IPS-NIHi7 (cell line): ENCODE measurements at regions not wholly inside any gene's neighbourhood (a gene's known extent, or its start where the extent isn't known, plus 50 kb on each side); places are given as distances from the start of the nearest gene placed in this dataset.
"Not testable (repeated sequence)": the region's sequence is repeated elsewhere in the genome, so short reads cannot be mapped to it uniquely, and the experiment has no call there.

Experiments used
- DNase-seq: peaks from one replicate; pipeline ENCODE4 v3.0.0; 2012; ENCODE audit warnings: mixed read lengths; ENCODE audit errors: extremely low spot score

DNA sequence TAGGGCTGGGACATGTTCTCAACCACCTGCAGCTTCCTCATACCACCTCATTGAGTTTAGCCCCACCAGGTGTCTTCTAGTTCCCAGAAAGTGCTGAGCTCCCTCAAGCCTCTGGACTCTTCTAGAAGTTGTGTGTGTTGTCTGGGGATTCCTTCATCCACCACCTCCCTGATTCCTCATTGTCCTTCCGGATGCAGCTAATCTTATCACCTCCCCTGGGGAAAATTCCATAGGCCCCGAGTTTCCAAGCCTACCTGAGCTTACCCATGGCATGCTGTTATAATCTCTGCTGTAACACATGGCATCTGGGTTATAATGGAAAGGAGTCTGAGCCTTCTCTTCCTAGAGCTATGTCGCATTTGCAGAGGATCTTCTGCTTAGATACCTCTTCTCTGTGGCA lies 243.5 kb upstream of the SDK2 start:
- DNase-seq, result no peak

DNA sequence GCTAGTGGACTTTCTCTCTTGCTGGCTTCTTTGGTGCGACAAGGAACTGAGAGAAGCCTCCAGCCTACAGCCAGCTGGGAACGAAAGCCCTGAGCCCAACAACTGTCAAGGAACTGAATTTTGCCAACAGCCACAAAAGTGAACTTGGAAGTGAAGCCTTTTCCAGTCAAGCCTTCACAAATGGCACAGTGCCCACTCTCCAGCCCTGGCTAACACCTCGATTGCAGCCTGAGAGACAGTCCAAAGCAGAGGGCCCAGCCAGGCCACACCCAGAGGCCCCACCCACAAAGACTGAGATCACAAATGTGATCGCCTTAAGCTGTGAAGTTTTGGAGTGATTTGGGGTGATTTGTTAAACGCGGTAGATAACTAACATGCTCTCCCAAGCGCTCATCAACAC lies 244.6 kb upstream of the SDK2 start:
- DNase-seq, result no peak

DNA sequence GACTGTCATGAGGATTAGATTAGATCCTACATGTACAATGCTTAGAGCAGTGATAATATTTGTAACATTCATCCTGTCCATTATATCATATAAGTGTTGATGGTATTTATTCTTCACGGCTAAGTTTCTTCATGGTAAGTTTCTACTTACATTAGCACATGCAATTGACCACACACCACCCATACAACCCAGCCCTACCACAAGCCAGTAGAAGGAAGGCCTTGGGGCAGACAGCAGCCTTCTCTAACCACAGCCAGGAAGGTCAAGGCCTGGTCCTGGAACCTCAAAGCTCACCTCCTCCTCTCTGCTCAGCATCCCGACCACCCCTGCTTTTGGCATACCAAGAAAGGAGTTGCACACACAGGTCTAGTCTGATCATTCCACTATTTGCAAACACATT lies 245.2 kb upstream of the SDK2 start:
- no peak for DNase-seq

DNA sequence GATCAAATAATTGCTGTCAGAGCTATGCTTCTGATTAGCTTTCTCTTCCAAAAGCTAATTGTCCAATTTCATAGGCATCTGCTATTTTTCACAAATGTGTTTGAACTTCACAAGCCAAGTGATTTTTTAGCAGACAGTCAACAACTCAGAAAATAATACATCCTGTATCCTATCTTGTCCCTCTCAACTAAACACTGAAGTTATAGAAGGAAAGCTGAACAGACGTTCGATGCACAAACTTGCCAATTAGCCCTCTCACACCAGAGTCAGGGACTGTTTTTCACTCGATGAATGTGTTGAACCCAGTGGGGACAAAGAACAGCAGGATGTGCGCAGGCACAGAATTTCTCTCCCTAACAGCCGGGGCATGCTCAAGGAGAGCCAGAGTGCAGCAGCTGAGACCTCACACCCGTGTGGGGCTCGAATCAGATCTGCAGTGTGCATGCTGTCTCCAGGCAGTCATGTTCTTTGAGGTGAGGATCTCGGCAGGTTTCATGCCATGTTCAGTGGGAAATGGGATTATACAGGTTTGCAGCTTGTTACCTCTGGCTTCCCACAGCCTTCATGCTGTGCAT lies 246.7 kb upstream of the SDK2 start:
- no peak for DNase-seq

DNA sequence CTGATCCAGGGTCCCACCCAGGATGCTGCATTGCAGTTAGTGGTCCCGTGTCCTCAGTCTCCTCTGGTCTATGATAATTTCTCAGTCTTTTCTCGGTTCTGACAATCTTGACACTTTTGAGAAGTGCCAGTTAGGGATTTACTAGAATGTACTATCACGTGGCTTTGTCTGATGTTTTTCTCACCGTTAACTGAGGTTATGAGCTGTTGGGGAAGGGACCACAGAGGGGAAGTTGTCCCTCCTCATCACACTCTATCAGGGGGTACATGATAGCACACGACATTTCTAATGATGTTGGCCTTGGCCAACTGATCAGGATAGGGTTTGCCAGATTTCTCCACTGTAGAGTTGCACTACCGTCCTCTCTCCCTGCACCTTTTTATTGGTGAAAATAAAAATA lies 250.9 kb upstream of the SDK2 start:
- no peak for DNase-seq

DNA sequence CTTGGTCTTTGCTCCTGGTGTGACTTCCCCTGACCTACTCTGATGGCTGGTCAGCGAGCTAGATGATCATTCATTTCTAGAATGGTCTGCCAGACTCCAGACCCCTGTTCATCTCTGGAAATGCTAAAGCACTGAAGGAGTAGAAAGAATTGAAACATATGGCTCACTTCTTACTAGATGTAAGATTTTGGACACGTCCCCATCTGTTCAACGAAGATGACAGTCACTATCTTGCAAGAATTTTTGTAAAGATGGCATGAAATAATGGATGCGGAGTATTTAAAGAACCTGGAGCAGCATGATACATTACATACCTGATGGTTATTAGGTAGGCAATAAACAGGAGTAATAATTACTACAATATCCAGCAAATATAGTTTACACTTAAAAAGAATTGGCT lies 252.7 kb upstream of the SDK2 start:
- DNase-seq, result no peak

DNA sequence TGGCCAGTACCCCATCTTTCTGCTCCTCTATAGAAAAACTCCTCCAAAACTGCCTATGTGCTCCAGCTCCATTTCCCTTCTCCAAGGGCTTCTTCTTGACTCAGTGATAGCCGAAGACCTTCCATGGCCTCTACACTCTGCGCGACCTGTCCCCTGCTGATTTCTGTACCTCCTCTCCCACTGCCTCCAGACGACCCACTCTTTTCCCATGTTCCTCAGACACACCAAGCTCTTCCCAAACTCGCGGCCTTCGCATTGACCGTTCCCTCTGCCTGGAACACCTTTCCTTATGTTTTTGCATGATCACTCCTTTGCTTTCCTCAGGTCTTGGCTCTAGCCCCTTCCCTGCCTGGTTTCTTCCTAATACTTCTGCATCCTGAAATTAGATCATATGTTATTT lies 255.6 kb upstream of the SDK2 start:
- DNase-seq, result no peak

DNA sequence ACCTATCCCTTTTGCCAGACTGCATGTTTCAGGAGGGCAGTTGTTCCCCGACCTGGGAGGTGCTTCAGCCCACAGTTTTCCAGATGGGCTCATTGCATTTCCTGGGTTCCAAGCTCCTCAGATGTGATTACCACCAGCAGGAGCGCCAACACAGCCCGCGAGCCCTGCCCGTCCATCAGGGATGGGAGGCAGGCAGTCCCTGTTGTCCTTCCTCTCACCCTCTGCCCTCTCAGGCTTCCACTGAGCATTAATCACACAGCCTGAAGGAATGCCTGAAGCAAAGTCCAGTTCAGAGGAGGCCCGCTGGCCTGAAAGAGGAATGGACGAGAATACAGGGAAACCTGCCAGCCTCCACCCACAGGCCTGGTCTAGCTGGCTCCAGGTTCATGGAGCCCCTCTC lies 256.3 kb upstream of the SDK2 start:
- no peak for DNase-seq

DNA sequence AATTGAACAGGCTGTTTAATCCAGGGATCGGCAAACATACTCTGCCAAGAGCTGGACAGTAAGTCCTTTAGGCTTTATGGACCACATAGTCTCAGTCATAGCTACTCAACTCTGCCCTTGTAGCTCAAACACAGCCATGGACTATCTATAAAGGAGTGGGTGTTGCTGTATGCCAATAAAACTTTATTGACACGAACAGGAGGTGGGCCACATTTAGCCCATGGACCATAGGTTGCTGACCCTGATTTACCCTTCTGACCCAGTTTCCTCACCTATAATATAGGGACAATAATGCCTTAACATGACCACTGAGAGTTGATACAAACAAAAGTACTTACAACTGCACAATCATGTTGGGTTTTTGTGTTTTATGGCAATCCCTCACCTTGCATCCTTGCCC lies 257.0 kb upstream of the SDK2 start:
- no peak for DNase-seq

DNA sequence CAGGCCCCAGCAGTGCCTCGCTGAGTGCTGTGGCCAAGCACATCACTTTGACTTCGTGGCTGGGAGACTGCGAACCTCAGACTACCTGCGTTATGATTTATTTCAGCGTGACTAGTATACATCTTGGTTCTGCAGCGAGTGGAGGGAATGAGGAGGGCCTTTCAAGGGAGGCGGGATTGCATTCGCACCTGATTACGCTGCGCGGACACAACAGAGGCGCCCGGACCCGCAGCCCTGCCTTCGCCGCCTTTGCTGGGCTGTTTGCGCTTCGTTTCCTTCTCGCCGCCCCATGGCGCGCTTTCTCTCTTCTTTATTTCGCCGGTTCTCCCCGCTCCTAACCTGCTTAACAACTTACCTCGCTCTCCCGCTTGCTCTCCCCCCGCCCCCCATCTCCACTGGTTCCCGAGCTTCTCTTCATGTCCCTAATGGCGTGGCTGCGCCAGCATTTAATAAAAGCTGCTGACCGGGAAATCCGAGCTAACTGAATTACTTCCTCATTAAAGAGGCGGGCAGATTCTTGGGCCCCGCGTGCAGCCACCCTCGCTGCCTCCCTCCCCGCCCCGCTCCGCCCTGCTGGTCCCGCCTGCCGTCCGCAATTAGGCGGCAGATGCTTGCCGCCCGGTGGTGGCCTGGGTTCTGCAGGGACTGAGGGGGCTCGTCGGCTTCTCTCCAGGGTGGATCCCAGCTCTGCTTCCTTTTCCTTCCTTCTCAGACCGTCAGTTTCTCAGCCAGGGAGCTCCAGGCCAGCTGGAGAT lies 257.6 kb upstream of the SDK2 start:
- peak; percentile 79 for DNase-seq

DNA sequence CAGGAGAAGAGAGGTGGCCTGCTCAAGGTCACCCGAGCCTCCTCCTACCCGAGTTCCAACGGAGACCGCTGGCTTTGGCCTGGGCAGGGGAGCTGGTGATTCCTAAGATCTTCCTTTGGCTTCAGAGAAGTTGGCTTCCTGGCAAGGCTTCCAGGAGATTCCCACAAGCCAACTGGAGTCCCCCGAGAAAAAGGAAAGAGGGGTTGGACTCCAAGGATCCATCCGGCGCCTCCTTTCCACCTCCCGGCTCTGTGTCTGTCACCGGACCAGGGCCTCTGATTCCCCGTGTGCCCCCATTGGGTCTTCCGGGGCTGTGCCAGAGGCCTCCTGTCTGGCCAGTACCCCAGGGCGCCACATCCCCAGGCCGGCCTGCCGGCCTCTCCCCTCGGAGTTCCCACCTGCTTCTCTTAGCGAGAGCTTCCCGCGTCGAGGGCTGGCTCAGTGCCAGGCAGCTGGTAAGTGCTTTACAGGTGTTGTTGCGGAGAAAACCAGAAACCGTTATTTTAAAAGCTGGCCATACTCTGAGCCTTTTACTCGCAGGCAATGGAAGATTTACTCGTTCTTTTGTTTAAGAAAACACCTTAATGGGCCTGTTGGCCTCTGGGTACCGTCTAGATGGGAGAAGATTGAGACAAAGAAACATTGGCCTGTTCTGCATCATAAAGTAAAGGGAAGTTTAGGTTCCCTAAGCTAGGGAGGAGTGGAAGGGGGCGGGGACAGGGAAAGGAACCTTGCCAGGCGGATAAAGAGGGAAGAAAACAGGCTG lies 258.4 kb upstream of the SDK2 start:
- peak; percentile 60 for DNase-seq

DNA sequence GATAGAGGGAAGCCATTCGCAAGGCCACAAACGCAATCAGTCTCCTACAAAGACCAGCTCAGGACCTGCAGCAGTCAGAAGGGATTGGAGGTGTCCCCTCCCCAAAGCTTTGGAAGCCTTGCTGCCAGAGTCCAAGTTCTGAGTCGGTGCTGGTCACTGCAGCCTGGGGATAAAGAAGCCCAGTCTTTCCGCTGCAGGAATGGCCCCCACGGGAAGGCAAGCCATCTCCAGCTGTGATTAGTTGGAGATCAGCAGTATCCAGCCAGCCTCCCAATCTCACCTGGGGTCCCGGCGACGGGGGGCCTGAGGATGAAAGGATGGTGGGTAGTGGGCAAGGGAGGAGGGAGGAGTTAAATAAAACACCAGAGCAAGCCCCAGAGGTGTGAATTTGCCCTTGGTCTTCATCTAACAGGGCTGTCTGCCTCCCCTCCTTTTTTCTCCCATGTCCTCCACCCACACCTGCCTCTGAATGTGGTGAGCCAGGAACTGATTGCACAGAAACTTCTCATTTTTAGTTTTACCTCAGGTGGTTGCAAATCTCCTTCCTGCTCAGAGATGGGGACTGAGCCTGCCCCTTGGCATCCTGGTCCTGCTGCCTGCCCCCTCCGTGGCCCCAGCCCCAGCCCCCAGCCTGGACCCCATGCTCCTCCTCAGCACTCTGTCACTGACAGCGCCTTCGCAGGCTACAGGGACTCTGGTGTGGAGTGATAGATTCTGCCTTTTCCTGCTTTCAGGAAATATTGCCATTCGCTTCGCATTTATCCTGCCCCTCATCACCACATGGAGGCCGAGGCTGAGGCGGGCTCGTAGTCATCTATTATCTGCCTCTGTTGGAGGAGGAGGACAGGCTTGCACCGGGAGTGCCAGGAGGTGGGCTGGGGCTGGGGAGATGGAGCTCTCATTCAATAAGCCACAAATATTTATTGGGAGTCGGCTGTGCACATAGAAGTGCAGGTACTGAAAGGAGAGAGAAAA lies 262.9 kb upstream of the SDK2 start:
- DNase-seq, result peak; percentile 11

DNA sequence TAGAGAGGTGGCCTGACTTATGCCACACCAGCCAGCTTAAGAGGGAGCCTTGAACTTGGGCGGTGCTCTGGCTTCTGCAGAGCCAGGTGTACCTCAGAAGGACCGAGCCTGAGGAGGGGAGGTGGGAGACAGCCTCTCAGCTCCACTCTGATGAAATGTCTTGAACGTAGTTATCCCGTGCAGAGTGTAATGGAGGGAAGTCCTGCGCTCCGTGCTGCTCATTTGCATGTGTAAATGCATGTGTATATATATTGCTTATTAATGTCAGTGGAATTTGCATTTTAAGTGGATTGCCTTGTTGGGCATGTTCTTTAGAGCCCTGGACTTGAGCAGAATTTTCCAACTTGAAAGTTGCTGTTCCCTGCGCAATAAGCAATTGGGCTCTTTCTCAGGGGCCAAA lies 264.9 kb upstream of the SDK2 start:
- no peak for DNase-seq

DNA sequence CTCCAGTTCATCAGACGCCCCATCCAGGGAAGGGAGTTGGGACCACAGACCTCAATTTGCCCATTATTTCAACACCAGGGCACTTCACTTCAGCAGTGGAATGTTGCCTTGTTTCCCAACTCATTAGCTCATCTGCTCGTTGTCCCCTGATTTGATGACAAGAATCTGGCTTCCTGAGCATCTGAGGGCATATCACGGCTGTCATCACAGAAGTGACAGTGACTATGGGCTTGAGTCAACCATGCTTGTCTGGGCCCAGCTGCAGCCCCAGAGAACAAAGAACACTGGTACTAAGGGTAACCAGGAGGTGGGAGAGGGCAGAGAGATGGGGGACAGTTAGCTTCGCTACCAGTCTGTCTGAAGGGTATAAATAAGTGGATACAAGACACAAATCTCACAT lies 266.0 kb upstream of the SDK2 start:
- no peak for DNase-seq

DNA sequence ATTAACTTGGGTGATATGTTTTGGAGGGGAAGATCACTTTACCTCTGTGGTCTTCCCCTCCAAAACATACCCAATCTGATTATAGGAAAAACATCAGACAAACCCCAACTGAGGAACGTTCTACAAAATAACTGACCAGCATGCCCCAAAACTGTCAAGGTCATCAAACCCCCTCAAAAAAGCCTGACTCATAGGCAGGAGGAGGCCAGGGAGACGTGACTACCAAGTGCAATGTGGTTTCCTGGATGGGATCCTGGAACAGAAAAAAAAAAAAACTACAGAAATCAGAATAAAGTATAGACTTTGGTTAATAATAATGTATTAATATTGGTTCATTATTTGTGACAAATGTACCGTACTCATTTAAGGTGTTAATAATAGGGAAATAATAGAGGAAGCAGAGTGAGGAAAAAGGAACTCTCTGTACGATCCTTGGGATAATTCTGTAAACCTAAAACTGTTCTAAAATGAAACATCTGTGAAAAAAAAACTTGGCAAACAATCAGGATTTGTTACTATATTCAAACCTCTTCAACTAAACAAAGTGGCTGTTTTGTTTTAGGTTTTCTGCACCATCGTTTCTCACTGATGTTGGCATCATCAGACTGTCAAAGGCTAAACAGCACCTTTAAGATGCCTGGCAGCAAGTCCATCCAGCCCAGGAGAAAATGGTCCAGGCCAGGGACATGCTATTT lies 266.7 kb upstream of the SDK2 start:
- DNase-seq, result no peak

DNA sequence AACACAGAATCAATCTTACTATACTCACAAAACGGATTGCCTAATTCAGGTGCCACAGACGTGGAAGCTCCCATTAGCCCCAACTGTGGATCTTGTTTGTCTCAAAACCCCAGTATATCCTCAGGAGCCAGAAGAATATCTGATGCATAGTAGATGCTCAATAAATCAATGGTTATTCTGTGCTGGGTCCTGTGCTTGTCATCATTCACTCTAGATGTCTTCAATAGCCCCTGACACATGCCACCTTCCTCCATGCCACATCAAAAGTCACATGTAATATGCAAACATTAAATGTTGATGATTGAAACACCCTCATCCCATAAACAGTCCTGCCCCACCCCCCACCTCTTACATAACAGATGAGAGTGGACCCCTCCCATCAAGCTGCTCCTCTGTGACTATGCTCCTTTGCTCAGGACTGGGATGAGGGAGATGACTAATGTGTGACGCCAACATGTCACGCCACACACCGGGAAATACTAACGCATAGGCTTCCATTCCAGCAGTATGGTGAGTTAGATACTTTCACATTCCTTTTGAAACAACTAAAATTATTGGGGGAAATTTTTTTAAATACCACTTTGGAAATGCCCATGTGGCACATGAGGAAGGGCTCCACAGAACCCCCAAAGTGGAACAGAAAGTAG lies 267.6 kb upstream of the SDK2 start:
- no peak for DNase-seq

DNA sequence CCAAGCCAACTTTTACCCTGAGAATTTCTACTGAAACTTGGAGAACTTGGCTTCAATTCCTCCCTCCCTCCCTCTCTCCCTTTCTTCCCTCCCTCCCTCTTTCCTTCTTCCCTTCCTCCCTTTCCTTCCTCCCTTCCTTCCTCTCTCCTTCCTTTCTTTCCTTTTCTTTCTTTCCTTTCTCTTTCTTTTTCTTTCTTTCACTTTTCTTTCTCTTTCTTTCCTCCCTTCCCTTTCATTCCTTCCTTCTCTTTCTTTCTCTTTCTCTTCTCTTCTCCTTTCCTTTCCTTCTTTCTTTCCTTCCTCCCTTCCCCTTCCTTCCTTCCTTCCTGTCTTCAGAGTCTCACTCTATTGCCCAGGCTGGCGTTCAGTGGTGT lies 268.1 kb upstream of the SDK2 start:
- no peak for DNase-seq

DNA sequence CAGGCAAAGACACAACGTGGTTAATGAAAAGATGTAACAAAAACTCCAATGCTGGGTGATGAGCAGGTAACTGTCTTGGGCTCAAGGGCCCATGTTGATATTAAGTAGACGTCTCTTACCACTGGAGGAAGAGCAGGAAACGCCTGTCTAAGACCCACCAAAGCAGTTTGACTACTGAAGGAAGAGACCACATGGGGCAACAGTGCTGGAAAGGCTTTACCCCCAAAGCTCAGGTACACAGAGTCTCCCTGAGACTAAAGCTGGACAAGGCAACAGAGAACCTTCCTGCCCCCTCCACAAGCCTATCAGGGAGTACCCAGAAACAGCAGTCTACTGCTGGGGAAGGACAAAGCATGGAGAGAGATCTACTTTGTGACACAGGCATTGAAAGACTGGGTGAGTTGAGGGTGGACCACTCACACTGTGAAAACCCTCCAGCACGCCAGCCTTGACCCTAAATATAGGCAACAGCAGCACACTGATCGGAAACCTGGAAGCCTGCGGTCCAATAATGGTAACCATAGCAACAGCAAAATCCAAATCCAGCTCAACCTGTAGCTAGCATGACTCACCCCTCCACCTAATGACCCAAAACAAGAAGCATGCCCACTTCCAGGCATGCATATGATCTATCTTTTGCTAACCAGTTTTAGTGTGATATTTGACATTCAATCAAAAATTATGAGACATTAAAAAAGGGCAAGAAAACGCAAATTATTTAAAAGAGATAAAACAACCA lies 270.5 kb upstream of the SDK2 start:
- DNase-seq, result no peak

DNA sequence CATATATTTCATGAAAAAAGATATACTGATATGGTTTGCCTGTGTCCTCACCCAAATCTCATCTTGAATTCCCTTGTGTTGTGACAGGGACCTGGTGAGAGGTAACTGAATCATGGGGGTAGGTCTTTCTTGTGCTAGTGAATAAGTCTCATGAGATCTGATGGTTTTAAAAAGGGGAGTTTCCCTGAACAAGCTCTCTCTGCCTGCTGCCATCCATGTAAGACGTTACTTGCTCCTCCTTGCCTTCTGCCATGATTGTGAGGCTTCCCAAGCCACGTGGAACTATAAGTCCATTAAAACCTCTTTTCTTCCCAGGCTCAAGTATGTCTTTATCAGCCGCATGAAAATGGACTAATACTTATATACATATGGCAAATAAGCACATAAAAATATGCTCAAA lies 274.8 kb upstream of the SDK2 start:
- not testable (repeated sequence) for DNase-seq

DNA sequence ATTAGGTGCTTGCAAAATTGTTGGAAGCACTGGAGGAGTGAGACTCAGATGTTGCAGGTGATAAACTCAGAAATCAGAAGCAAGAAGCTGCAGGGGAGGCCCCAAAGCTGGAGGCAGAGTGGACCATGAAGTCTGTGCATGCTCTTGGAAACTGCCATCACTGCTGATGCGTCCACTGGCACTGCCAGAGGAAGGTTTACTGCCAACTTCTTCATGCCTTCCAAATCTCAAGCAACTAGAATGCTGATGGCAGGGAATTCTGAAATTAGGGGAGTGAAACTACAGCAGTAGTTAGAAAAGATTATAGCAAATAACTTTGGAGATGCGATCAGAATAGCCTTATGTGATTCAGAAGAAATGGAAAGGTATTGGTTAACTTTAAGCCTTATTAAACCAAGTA lies 277.1 kb upstream of the SDK2 start:
- DNase-seq, result no peak
